T-helper 17 cell (primary cell): ENCODE measurements at regions not wholly inside any gene's neighbourhood (a gene's known extent, or its start where the extent isn't known, plus 50 kb on each side); places are given as distances from the start of the nearest gene placed in this dataset.

Experiments used
- ATAC-seq: fragments of 150-1000 bp; cut with Tn5 transposase; 2 replicates; pipeline ENCODE4 v1.10.0; 2021; ENCODE audit warnings: mild to moderate bottlenecking, moderate library complexity
- DNase-seq, 3 donors: peaks; one replicate each; pipeline versions ENCODE4 v3.0.0 to v3.0.0-alpha.2; 2020 to 2021
- H3K9me3 ChIP-seq: one replicate; pipeline ENCODE4 v1.7.0; 2013; ENCODE audit warnings: low read length, mild to moderate bottlenecking; ENCODE audit not compliant: control insufficient read depth, poor library complexity, severe bottlenecking
- H3K27ac Mint-ChIP-seq: one replicate; pipeline ENCODE4 v1.8.0; 2022; ENCODE audit warnings: mild to moderate bottlenecking, moderate library complexity, mixed read lengths
- H3K27me3 Mint-ChIP-seq: one replicate; pipeline ENCODE4 v1.8.0; 2022; ENCODE audit warnings: mixed read lengths
- H3K36me3 Mint-ChIP-seq: one replicate; pipeline ENCODE4 v1.8.0; 2022; ENCODE audit warnings: low read depth, mixed read lengths
- H3K4me1 Mint-ChIP-seq: one replicate; pipeline ENCODE4 v1.8.0; 2022; ENCODE audit warnings: mild to moderate bottlenecking, mixed read lengths
- H3K4me3 Mint-ChIP-seq: one replicate; pipeline ENCODE4 v1.8.0; 2022; ENCODE audit warnings: mild to moderate bottlenecking, moderate library complexity, mixed read lengths

GRCh38 chr4:24440765-24441164 lies 143.6 kb downstream of the DHX15 start:
- peaks cover 34% of the 10 kb centered on the region for H3K27me3 Mint-ChIP-seq
- no peak for ATAC-seq
- H3K9me3 ChIP-seq, result no peaks in the 10 kb centered on the region
- H3K4me3 Mint-ChIP-seq, result no peak overlapping the region
- no peak overlapping the region for H3K27ac Mint-ChIP-seq
- H3K4me1 Mint-ChIP-seq, result no peaks in the 10 kb centered on the region
- H3K36me3 Mint-ChIP-seq, result peaks cover 2% of the 10 kb centered on the region
- no peak for DNase-seq

- ATAC-seq (no peak), DNase-seq (no peak)
- peaks cover 41% of the 10 kb centered on the region for H3K27me3 Mint-ChIP-seq
- no peaks in the 10 kb centered on the region for H3K36me3 Mint-ChIP-seq
- no peak overlapping the region for H3K27ac Mint-ChIP-seq
- H3K4me3 Mint-ChIP-seq, result no peak overlapping the region
- H3K9me3 ChIP-seq, result no peaks in the 10 kb centered on the region
- H3K4me1 Mint-ChIP-seq, result no peaks in the 10 kb centered on the region
These were observed 150.1 kb downstream of the DHX15 start for GRCh38 chr4:24434241-24434640.

GRCh38 chr4:24433515-24434214 lies 150.7 kb downstream of the DHX15 start:
- DNase-seq (no peak), ATAC-seq (no peak)
- no peaks in the 10 kb centered on the region for H3K9me3 ChIP-seq
- Mint-ChIP-seq H3K4me3 (no peak overlapping the region), H3K27ac (no peak overlapping the region), H3K36me3 (no peaks in the 10 kb centered on the region), H3K4me1 (no peaks in the 10 kb centered on the region), H3K27me3 (peaks cover 43% of the 10 kb centered on the region)

GRCh38 chr4:24428850-24429249 lies 155.5 kb downstream of the DHX15 start:
- peaks cover 33% of the 10 kb centered on the region for H3K27me3 Mint-ChIP-seq
- DNase-seq, result no peak
- H3K36me3 Mint-ChIP-seq, result no peaks in the 10 kb centered on the region
- H3K9me3 ChIP-seq, result no peaks in the 10 kb centered on the region
- H3K4me1 Mint-ChIP-seq, result no peaks in the 10 kb centered on the region
- no peak overlapping the region for H3K27ac Mint-ChIP-seq
- H3K4me3 Mint-ChIP-seq, result no peak overlapping the region
- ATAC-seq, result no peak

- Mint-ChIP-seq H3K36me3 (no peaks in the 10 kb centered on the region), H3K27me3 (peaks cover 28% of the 10 kb centered on the region), H3K4me3 (no peak overlapping the region), H3K27ac (no peak overlapping the region), H3K4me1 (no peaks in the 10 kb centered on the region)
- no peaks in the 10 kb centered on the region for H3K9me3 ChIP-seq
- DNase-seq, result no peak
- no peak for ATAC-seq
These were observed 157.8 kb downstream of the DHX15 start for GRCh38 chr4:24426557-24426956.

- peaks cover 29% of the 10 kb centered on the region for H3K27me3 Mint-ChIP-seq
- ATAC-seq, result no peak
- H3K27ac Mint-ChIP-seq, result no peak overlapping the region
- H3K36me3 Mint-ChIP-seq, result no peaks in the 10 kb centered on the region
- H3K9me3 ChIP-seq, result no peaks in the 10 kb centered on the region
- no peaks in the 10 kb centered on the region for H3K4me1 Mint-ChIP-seq
- H3K4me3 Mint-ChIP-seq, result no peak overlapping the region
- DNase-seq, result no peak
These were observed 158.5 kb downstream of the DHX15 start for GRCh38 chr4:24425863-24426262.

GRCh38 chr4:24423670-24424069 lies 160.7 kb downstream of the DHX15 start:
- Mint-ChIP-seq H3K27ac (no peak overlapping the region), H3K4me3 (no peak overlapping the region)
- ATAC-seq, result no peak

GRCh38 chr4:24422644-24423043 lies 161.7 kb downstream of the DHX15 start:
- ATAC-seq (no peak), DNase-seq (no peak)
- Mint-ChIP-seq H3K27ac (no peak overlapping the region), H3K4me1 (peaks cover 6% of the 10 kb centered on the region), H3K27me3 (peaks cover 34% of the 10 kb centered on the region), H3K36me3 (no peaks in the 10 kb centered on the region), H3K4me3 (no peak overlapping the region)
- H3K9me3 ChIP-seq, result no peaks in the 10 kb centered on the region

More at GRCh38 chr4:24423670-24424069, 160.7 kb downstream of the DHX15 start:
- peaks cover 6% of the 10 kb centered on the region for H3K4me1 Mint-ChIP-seq
- no peak for DNase-seq
- H3K36me3 Mint-ChIP-seq, result no peaks in the 10 kb centered on the region
- H3K27me3 Mint-ChIP-seq, result peaks cover 35% of the 10 kb centered on the region
- no peaks in the 10 kb centered on the region for H3K9me3 ChIP-seq

- Mint-ChIP-seq H3K36me3 (no peaks in the 10 kb centered on the region), H3K27ac (no peak overlapping the region), H3K4me3 (no peak overlapping the region), H3K4me1 (peaks cover 6% of the 10 kb centered on the region), H3K27me3 (peaks cover 40% of the 10 kb centered on the region)
- ATAC-seq, result peak; percentile 71
- peak; percentile 31 to 51 (median 35) for DNase-seq
- no peaks in the 10 kb centered on the region for H3K9me3 ChIP-seq
These were observed 164.9 kb downstream of the DHX15 start for GRCh38 chr4:24419181-24420034.

- no peaks in the 10 kb centered on the region for H3K36me3 Mint-ChIP-seq
- H3K27me3 Mint-ChIP-seq, result peaks cover 56% of the 10 kb centered on the region
These were observed 167.1 kb downstream of the DHX15 start for GRCh38 chr4:24417206-24417605.

GRCh38 chr4:24416293-24416692 lies 168.1 kb downstream of the DHX15 start:
- peaks cover 56% of the 10 kb centered on the region for H3K27me3 Mint-ChIP-seq
- H3K9me3 ChIP-seq, result no peaks in the 10 kb centered on the region
- no peaks in the 10 kb centered on the region for H3K36me3 Mint-ChIP-seq
- ATAC-seq (no peak), DNase-seq (no peak)
- peaks cover 6% of the 10 kb centered on the region for H3K4me1 Mint-ChIP-seq
- H3K27ac Mint-ChIP-seq, result peak overlapping the region; percentile 69
- H3K4me3 Mint-ChIP-seq, result no peak overlapping the region

More at GRCh38 chr4:24417206-24417605, 167.1 kb downstream of the DHX15 start:
- H3K4me3 Mint-ChIP-seq, result no peak overlapping the region
- peak overlapping the region; percentile 69 for H3K27ac Mint-ChIP-seq
- H3K9me3 ChIP-seq, result no peaks in the 10 kb centered on the region
- H3K4me1 Mint-ChIP-seq, result peaks cover 6% of the 10 kb centered on the region
- DNase-seq (no peak), ATAC-seq (no peak)

- Mint-ChIP-seq H3K4me1 (no peaks in the 10 kb centered on the region), H3K27me3 (peaks cover 42% of the 10 kb centered on the region), H3K27ac (no peak overlapping the region), H3K4me3 (no peak overlapping the region), H3K36me3 (no peaks in the 10 kb centered on the region)
- no peaks in the 10 kb centered on the region for H3K9me3 ChIP-seq
- ATAC-seq (no peak), DNase-seq (no peak)
These were observed 171.0 kb downstream of the DHX15 start for GRCh38 chr4:24413311-24413784.

- ATAC-seq, result no peak
- Mint-ChIP-seq H3K27me3 (peaks cover 44% of the 10 kb centered on the region), H3K4me3 (no peak overlapping the region)
These were observed 172.5 kb downstream of the DHX15 start for GRCh38 chr4:24411806-24412205.

More at GRCh38 chr4:24411806-24412205, 172.5 kb downstream of the DHX15 start:
- no peak overlapping the region for H3K27ac Mint-ChIP-seq
- no peaks in the 10 kb centered on the region for H3K4me1 Mint-ChIP-seq
- no peaks in the 10 kb centered on the region for H3K9me3 ChIP-seq
- no peak for DNase-seq
- H3K36me3 Mint-ChIP-seq, result no peaks in the 10 kb centered on the region
